ENCODE measurements at regions not wholly inside any gene's neighbourhood (a gene's known extent, or its start where the extent isn't known, plus 50 kb on each side); places are given as distances from the start of the nearest gene placed in this dataset.

DNA sequence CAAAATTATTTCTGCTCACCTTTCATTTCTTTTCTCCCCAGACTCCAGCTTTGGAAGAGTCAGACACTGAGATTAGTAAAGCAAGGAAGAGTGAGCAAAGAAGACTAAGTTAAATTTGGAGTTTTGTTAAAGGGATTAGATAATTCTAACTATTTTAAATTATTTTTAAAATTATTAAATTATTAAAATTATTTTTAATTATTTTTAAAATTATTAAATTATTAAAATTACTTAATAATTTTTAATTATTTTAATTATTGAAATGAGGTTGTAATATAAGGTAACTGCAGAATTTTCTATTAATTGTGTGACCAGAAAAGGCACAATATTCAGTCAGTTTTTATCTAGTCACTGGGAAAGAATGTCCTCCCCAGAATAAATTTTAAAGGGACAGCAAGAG, 185.0 kb upstream of the EOMES start:
- Histone ChIP-seq H3K9me3 (ENCODE audit: low read depth) (no peaks in the 10 kb centered on the region), H3K27ac (no peak overlapping the region), H3K4me3 (no peak overlapping the region), H3K27me3 (no peaks in the 10 kb centered on the region), H3K4me1 (ENCODE audit: low read depth) (no peaks in the 10 kb centered on the region), H3K36me3 (no peaks in the 10 kb centered on the region)
- no peak for TF ChIP-seq CTCF (IDR thresholded peaks at IDR 0.05; ENCODE audit: low read depth, low read length)
- no peak for DNase-seq (ENCODE audit: low read depth in 1 of 2, low spot score in 1 of 2)

GRCh38 chr3:27907929-27908328, 185.8 kb upstream of the EOMES start:
- no peaks in the 10 kb centered on the region for H3K27me3 ChIP-seq
- no peaks in the 10 kb centered on the region for H3K36me3 ChIP-seq
- TF ChIP-seq CTCF (IDR thresholded peaks at IDR 0.05; ENCODE audit: low read depth, low read length) = no peak
- no peak for DNase-seq (ENCODE audit: low read depth in 1 of 2, low spot score in 1 of 2)
- H3K27ac ChIP-seq = no peak overlapping the region
- no peaks in the 10 kb centered on the region for H3K4me1 ChIP-seq (ENCODE audit: low read depth)
- H3K4me3 ChIP-seq = no peak overlapping the region
- no peaks in the 10 kb centered on the region for H3K9me3 ChIP-seq (ENCODE audit: low read depth)

- Histone ChIP-seq H3K27me3 (no peaks in the 10 kb centered on the region), H3K27ac (no peak overlapping the region), H3K4me1 (ENCODE audit: low read depth) (no peaks in the 10 kb centered on the region), H3K9me3 (ENCODE audit: low read depth) (no peaks in the 10 kb centered on the region), H3K4me3 (no peak overlapping the region), H3K36me3 (no peaks in the 10 kb centered on the region)
- TF ChIP-seq CTCF (IDR thresholded peaks at IDR 0.05; ENCODE audit: low read depth, low read length) = no peak
- peak in 1 of 2 donors; percentile 14 for DNase-seq (ENCODE audit: low read depth in 1 of 2, low spot score in 1 of 2)
These were observed 188.3 kb upstream of the EOMES start for GRCh38 chr3:27910456-27910855.

GRCh38 chr3:27914199-27914598, 192.1 kb upstream of the EOMES start:
- no peaks in the 10 kb centered on the region for H3K9me3 ChIP-seq (ENCODE audit: low read depth)
- H3K27me3 ChIP-seq = no peaks in the 10 kb centered on the region
- peak; percentile 27 for TF ChIP-seq CTCF (IDR thresholded peaks at IDR 0.05; ENCODE audit: low read depth, low read length)
- no peak overlapping the region for H3K27ac ChIP-seq
- no peak overlapping the region for H3K4me3 ChIP-seq
- no peaks in the 10 kb centered on the region for H3K36me3 ChIP-seq
- H3K4me1 ChIP-seq (ENCODE audit: low read depth) = no peaks in the 10 kb centered on the region
- peak in 1 of 2 donors; percentile 10 for DNase-seq (ENCODE audit: low read depth in 1 of 2, low spot score in 1 of 2)

- TF ChIP-seq CTCF (IDR thresholded peaks at IDR 0.05; ENCODE audit: low read depth, low read length) = no peak
- Histone ChIP-seq H3K9me3 (ENCODE audit: low read depth) (no peaks in the 10 kb centered on the region), H3K4me1 (ENCODE audit: low read depth) (no peaks in the 10 kb centered on the region), H3K27ac (no peak overlapping the region), H3K27me3 (no peaks in the 10 kb centered on the region), H3K4me3 (no peak overlapping the region), H3K36me3 (no peaks in the 10 kb centered on the region)
- no peak for DNase-seq (ENCODE audit: low read depth in 1 of 2, low spot score in 1 of 2)
These were observed 201.4 kb upstream of the EOMES start for GRCh38 chr3:27923349-27924068.
